ENCODE measurements at regions not wholly inside any gene's neighbourhood (a gene's known extent, or its start where the extent isn't known, plus 50 kb on each side); places are given as distances from the start of the nearest gene placed in this dataset.

- Histone ChIP-seq H3K9ac (ENCODE audit: low read length) (no peak overlapping the region), H3K36me3 (ENCODE audit: insufficient read depth, low read length) (no peaks in the 10 kb centered on the region), H3K79me2 (ENCODE audit: insufficient read depth, low read length) (no peaks in the 10 kb centered on the region), H3K27me3 (ENCODE audit: insufficient read depth, low read length) (no peaks in the 10 kb centered on the region), H4K20me1 (ENCODE audit: insufficient read depth, low read length) (no peaks in the 10 kb centered on the region), H3K4me2 (ENCODE audit: low read length) (no peak overlapping the region), H3K4me3 (ENCODE audit: insufficient read depth, low read depth, low read length) (no peak overlapping the region), H3K4me1 (ENCODE audit: insufficient read depth, low read length) (no peaks in the 10 kb centered on the region), H3K27ac (ENCODE audit: low read depth, low read length) (no peak overlapping the region), H2AFZ (ENCODE audit: low read depth, low read length) (no peak overlapping the region), H3K9me3 (ENCODE audit: insufficient read depth, low read depth, low read length) (no peaks in the 10 kb centered on the region)
- no peak overlapping the region for H3K27ac Mint-ChIP-seq (ENCODE audit: unreplicated experiment)
- no peaks in the 10 kb centered on the region for H3K4me1 Mint-ChIP-seq (ENCODE audit: low read depth, unreplicated experiment)
- H3K36me3 Mint-ChIP-seq (ENCODE audit: low read depth, unreplicated experiment): no peaks in the 10 kb centered on the region
- H3K9me3 Mint-ChIP-seq (ENCODE audit: unreplicated experiment): no peaks in the 10 kb centered on the region
- FAIRE-seq: no peak
- no peak for DNase-seq (ENCODE audit: low read depth)
- no peak for TF ChIP-seq CTCF (IDR thresholded peaks at IDR 0.05; ENCODE audit: insufficient read depth, low read depth, low read length)
- TF ChIP-seq EZH2 (IDR thresholded peaks at IDR 0.05; ENCODE audit: insufficient read depth, low read length): no peak
- H3K27me3 Mint-ChIP-seq (ENCODE audit: low read depth, unreplicated experiment): no peaks in the 10 kb centered on the region
- no peak overlapping the region for H3K4me3 Mint-ChIP-seq (ENCODE audit: unreplicated experiment)
These were observed 368.3 kb upstream of the MANEA start for GRCh38 chr6:95209074-95209473.

GRCh38 chr6:95216555-95216954, 360.8 kb upstream of the MANEA start:
- no peak for DNase-seq (ENCODE audit: low read depth)
- no peaks in the 10 kb centered on the region for H3K27me3 ChIP-seq (ENCODE audit: insufficient read depth, low read length)
- FAIRE-seq: no peak
- H3K4me1 ChIP-seq (ENCODE audit: insufficient read depth, low read length): no peaks in the 10 kb centered on the region
- no peak overlapping the region for H3K4me3 ChIP-seq (ENCODE audit: insufficient read depth, low read depth, low read length)
- H3K27ac ChIP-seq (ENCODE audit: low read depth, low read length): no peak overlapping the region
- H3K9me3 ChIP-seq (ENCODE audit: insufficient read depth, low read depth, low read length): no peaks in the 10 kb centered on the region
- H2AFZ ChIP-seq (ENCODE audit: low read depth, low read length): no peak overlapping the region
- Mint-ChIP-seq H3K36me3 (ENCODE audit: low read depth, unreplicated experiment) (no peaks in the 10 kb centered on the region), H3K4me3 (ENCODE audit: unreplicated experiment) (no peak overlapping the region), H3K27ac (ENCODE audit: unreplicated experiment) (no peak overlapping the region), H3K9me3 (ENCODE audit: unreplicated experiment) (no peaks in the 10 kb centered on the region), H3K4me1 (ENCODE audit: low read depth, unreplicated experiment) (no peaks in the 10 kb centered on the region), H3K27me3 (ENCODE audit: low read depth, unreplicated experiment) (no peaks in the 10 kb centered on the region)
- no peaks in the 10 kb centered on the region for H4K20me1 ChIP-seq (ENCODE audit: insufficient read depth, low read length)
- no peaks in the 10 kb centered on the region for H3K36me3 ChIP-seq (ENCODE audit: insufficient read depth, low read length)
- no peak overlapping the region for H3K4me2 ChIP-seq (ENCODE audit: low read length)
- H3K9ac ChIP-seq (ENCODE audit: low read length): no peak overlapping the region
- H3K79me2 ChIP-seq (ENCODE audit: insufficient read depth, low read length): no peaks in the 10 kb centered on the region
- TF ChIP-seq EZH2 (IDR thresholded peaks at IDR 0.05; ENCODE audit: insufficient read depth, low read length) (no peak), CTCF (IDR thresholded peaks at IDR 0.05; ENCODE audit: insufficient read depth, low read depth, low read length) (no peak)

GRCh38 chr6:95227351-95227750, 350.0 kb upstream of the MANEA start:
- TF ChIP-seq CTCF (IDR thresholded peaks at IDR 0.05; ENCODE audit: insufficient read depth, low read depth, low read length) (no peak), EZH2 (IDR thresholded peaks at IDR 0.05; ENCODE audit: insufficient read depth, low read length) (no peak)
- Histone ChIP-seq H3K27ac (ENCODE audit: low read depth, low read length) (no peak overlapping the region), H3K79me2 (ENCODE audit: insufficient read depth, low read length) (no peaks in the 10 kb centered on the region), H3K36me3 (ENCODE audit: insufficient read depth, low read length) (no peaks in the 10 kb centered on the region), H3K4me3 (ENCODE audit: insufficient read depth, low read depth, low read length) (no peak overlapping the region), H2AFZ (ENCODE audit: low read depth, low read length) (no peak overlapping the region), H3K9ac (ENCODE audit: low read length) (no peak overlapping the region), H3K9me3 (ENCODE audit: insufficient read depth, low read depth, low read length) (no peaks in the 10 kb centered on the region), H3K4me1 (ENCODE audit: insufficient read depth, low read length) (no peaks in the 10 kb centered on the region), H4K20me1 (ENCODE audit: insufficient read depth, low read length) (no peaks in the 10 kb centered on the region), H3K4me2 (ENCODE audit: low read length) (no peak overlapping the region), H3K27me3 (ENCODE audit: insufficient read depth, low read length) (no peaks in the 10 kb centered on the region)
- FAIRE-seq (no peak), DNase-seq (ENCODE audit: low read depth) (no peak)
- Mint-ChIP-seq H3K4me1 (ENCODE audit: low read depth, unreplicated experiment) (no peaks in the 10 kb centered on the region), H3K4me3 (ENCODE audit: unreplicated experiment) (no peak overlapping the region), H3K27me3 (ENCODE audit: low read depth, unreplicated experiment) (peaks cover 2% of the 10 kb centered on the region), H3K9me3 (ENCODE audit: unreplicated experiment) (no peaks in the 10 kb centered on the region), H3K36me3 (ENCODE audit: low read depth, unreplicated experiment) (no peaks in the 10 kb centered on the region), H3K27ac (ENCODE audit: unreplicated experiment) (no peak overlapping the region)

All from astrocyte (in vitro differentiated cells and primary cell).